ENCODE measurements at regions not wholly inside any gene's neighbourhood (a gene's known extent, or its start where the extent isn't known, plus 50 kb on each side); places are given as distances from the start of the nearest gene placed in this dataset.

DNA sequence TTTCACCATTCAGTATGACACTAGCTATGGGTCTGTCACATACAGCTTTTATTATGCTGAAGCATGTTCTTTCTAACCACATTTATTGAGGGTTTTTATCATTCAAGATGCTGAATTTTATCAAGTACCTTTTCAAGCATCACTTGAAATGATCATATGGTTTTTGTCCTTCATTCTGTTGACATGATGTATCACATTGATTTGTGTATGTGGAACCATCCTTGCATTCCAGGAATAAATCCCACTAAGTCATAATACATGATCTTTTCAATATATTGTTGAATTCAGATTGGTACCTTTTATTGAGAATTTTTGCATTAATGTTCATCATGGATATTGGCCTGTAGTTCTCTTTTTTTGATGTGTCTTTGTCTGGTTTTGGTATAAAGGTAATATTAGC is 317.4 kb downstream of the NNT start:
- TF ChIP-seq POLR2A (IDR thresholded peaks at IDR 0.05) (no peak), EP300 (IDR thresholded peaks at IDR 0.05; ENCODE audit: low read depth) (no peak)
- TF ChIP-seq, protein P1, sequence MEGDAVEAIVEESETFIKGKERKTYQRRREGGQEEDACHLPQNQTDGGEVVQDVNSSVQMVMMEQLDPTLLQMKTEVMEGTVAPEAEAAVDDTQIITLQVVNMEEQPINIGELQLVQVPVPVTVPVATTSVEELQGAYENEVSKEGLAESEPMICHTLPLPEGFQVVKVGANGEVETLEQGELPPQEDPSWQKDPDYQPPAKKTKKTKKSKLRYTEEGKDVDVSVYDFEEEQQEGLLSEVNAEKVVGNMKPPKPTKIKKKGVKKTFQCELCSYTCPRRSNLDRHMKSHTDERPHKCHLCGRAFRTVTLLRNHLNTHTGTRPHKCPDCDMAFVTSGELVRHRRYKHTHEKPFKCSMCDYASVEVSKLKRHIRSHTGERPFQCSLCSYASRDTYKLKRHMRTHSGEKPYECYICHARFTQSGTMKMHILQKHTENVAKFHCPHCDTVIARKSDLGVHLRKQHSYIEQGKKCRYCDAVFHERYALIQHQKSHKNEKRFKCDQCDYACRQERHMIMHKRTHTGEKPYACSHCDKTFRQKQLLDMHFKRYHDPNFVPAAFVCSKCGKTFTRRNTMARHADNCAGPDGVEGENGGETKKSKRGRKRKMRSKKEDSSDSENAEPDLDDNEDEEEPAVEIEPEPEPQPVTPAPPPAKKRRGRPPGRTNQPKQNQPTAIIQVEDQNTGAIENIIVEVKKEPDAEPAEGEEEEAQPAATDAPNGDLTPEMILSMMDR (IDR thresholded peaks at IDR 0.05) = no peak
